Keratinocyte (primary cell): ENCODE measurements at regions not wholly inside any gene's neighbourhood (a gene's known extent, or its start where the extent isn't known, plus 50 kb on each side); places are given as distances from the start of the nearest gene placed in this dataset.

Experiments used
- DNase-seq: peaks from one replicate; pipeline ENCODE4 v3.0.0-alpha.2; 2011; ENCODE audit warnings: low read depth, missing footprints, low spot score
- FAIRE-seq: peaks from 2 replicates; lab custom pipeline; 2011; peaks lifted over from hg19 to GRCh38; lab: Jason Lieb, UNC
- H2AFZ ChIP-seq: 2 replicates; pipeline ENCODE4 v1.6.0; 2012; ENCODE audit warnings: low read length, control low read depth, inconsistent platforms; ENCODE audit not compliant: control insufficient read depth
- H3K27ac ChIP-seq: 2 replicates; pipeline ENCODE4 v1.5.1; 2011; ENCODE audit warnings: low read length; ENCODE audit not compliant: control insufficient read depth, insufficient read depth
- H3K27me3 ChIP-seq: 3 replicates; pipeline ENCODE4 v1.6.0; 2011; ENCODE audit warnings: low read length; ENCODE audit not compliant: control insufficient read depth, insufficient read depth; ENCODE audit errors: extremely low read depth
- H3K36me3 ChIP-seq, 2 experiments: 2 replicates in 1 of 2; 3 replicates in 1 of 2; pipeline ENCODE4 v1.5.1; 2011; ENCODE audit warnings: low read length in 2 of 2, mild to moderate bottlenecking in 1 of 2; ENCODE audit not compliant: control insufficient read depth in 2 of 2, insufficient read depth in 2 of 2; ENCODE audit errors: extremely low read depth in 1 of 2
- H3K4me1 ChIP-seq: 3 replicates; pipeline ENCODE4 v1.5.1; 2011; ENCODE audit warnings: low read length; ENCODE audit not compliant: control insufficient read depth, insufficient read depth; ENCODE audit errors: extremely low read depth
- H3K4me2 ChIP-seq: 3 replicates; pipeline ENCODE4 v1.6.0; 2011; ENCODE audit warnings: low read depth, low read length; ENCODE audit not compliant: control insufficient read depth, insufficient read depth; ENCODE audit errors: extremely low read depth
- H3K4me3 ChIP-seq, 3 experiments: fragments of 200-600 bp in 1 of 3; sonication (generic) in 1 of 3; 2 replicates in 2 of 3; 3 replicates in 1 of 3; pipeline ENCODE4 v1.5.1; 2011 to 2016; ENCODE audit warnings: low read length in 3 of 3, mild to moderate bottlenecking in 3 of 3, control low read depth in 2 of 3, inconsistent platforms in 1 of 3, low read depth in 1 of 3, mixed read lengths in 1 of 3, mixed run types in 1 of 3, moderate library complexity in 1 of 3; ENCODE audit not compliant: control insufficient read depth in 2 of 3, insufficient read depth in 2 of 3; ENCODE audit errors: extremely low read depth in 1 of 3
- H3K79me2 ChIP-seq: 2 replicates; pipeline ENCODE4 v1.6.0; 2012; ENCODE audit warnings: low read length; ENCODE audit not compliant: control insufficient read depth, insufficient read depth
- H3K9ac ChIP-seq: 3 replicates; pipeline ENCODE4 v1.6.0; 2011; ENCODE audit warnings: low read length; ENCODE audit not compliant: control insufficient read depth, insufficient read depth; ENCODE audit errors: extremely low read depth
- H3K9me1 ChIP-seq: 3 replicates; pipeline ENCODE4 v1.6.0; 2011; ENCODE audit warnings: low read length; ENCODE audit not compliant: control insufficient read depth, insufficient read depth; ENCODE audit errors: extremely low read depth
- H3K9me3 ChIP-seq: 2 replicates; pipeline ENCODE4 v1.5.1; 2012; ENCODE audit warnings: low read depth, low read length; ENCODE audit not compliant: control insufficient read depth
- H4K20me1 ChIP-seq: 3 replicates; pipeline ENCODE4 v1.6.0; 2011; ENCODE audit warnings: low read length; ENCODE audit not compliant: control insufficient read depth, insufficient read depth; ENCODE audit errors: extremely low read depth
- CTCF ChIP-seq, 3 experiments: IDR thresholded peaks in 1 of 3; conservative IDR thresholded peaks in 1 of 3; optimal IDR thresholded peaks in 1 of 3; 2 replicates in 2 of 3; 3 replicates in 1 of 3; pipeline versions ENCODE3 to v1.5.1; 2011; ENCODE audit warnings: low read length in 3 of 3, mild to moderate bottlenecking in 3 of 3, moderate library complexity in 2 of 3, control low read depth in 1 of 3, inconsistent platforms in 1 of 3; ENCODE audit not compliant: insufficient read depth in 2 of 3; ENCODE audit errors: extremely low read depth in 1 of 3
- EZH2 ChIP-seq: IDR thresholded peaks from one replicate; pipeline ENCODE4 v1.6.1; 2012; ENCODE audit warnings: inconsistent platforms, mild to moderate bottlenecking, low read length, moderate library complexity
- dilution Hi-C: fragments of 300-500 bp; cut with MboI; formaldehyde crosslinking; loops from one replicate; pipeline ENCODE4 v1.7.0; 2020; ENCODE audit warnings: low sequenced_read_pairs; ENCODE audit not compliant: extremely low pct_ligation_motif_present

GRCh38 chr17:77670173-77670572 is 288.3 kb upstream of the TNRC6C start:
- Histone ChIP-seq H3K9ac (no peak overlapping the region), H3K79me2 (no peaks in the 10 kb centered on the region), H4K20me1 (no peaks in the 10 kb centered on the region), H3K27me3 (peaks cover 8% of the 10 kb centered on the region), H2AFZ (no peak overlapping the region), H3K4me2 (no peak overlapping the region), H3K27ac (no peak overlapping the region), H3K36me3 (no peaks in the 10 kb centered on the region), H3K9me3 (no peaks in the 10 kb centered on the region), H3K9me1 (no peaks in the 10 kb centered on the region), H3K4me3 (no peak overlapping the region), H3K4me1 (no peaks in the 10 kb centered on the region)
- dilution Hi-C loops, result no loop called here
- TF ChIP-seq EZH2 (no peak), CTCF (optimal IDR thresholded peaks at IDR 0.05 in 1 of 3, IDR thresholded peaks at IDR 0.05 in 1 of 3, conservative IDR thresholded peaks at IDR 0.05 in 1 of 3; ENCODE audit: extremely low read depth in 1 of 3, insufficient read depth in 2 of 3, low read length in 3 of 3) (no peak)
- DNase-seq (no peak), FAIRE-seq (no peak)

GRCh38 chr17:77674358-77674757 is 284.1 kb upstream of the TNRC6C start:
- Histone ChIP-seq H3K9ac (no peak overlapping the region), H3K9me1 (no peaks in the 10 kb centered on the region), H3K27me3 (peaks cover 41% of the 10 kb centered on the region), H3K36me3 (no peaks in the 10 kb centered on the region), H3K27ac (no peak overlapping the region), H3K9me3 (no peaks in the 10 kb centered on the region), H2AFZ (no peak overlapping the region), H4K20me1 (no peaks in the 10 kb centered on the region), H3K4me2 (no peak overlapping the region), H3K79me2 (no peaks in the 10 kb centered on the region), H3K4me1 (no peaks in the 10 kb centered on the region), H3K4me3 (no peak overlapping the region)
- no peak for TF ChIP-seq EZH2
- dilution Hi-C loops, result no loop called here
- FAIRE-seq (no peak), DNase-seq (no peak)

GRCh38 chr17:77675411-77675810 is 283.1 kb upstream of the TNRC6C start:
- H4K20me1 ChIP-seq, result no peaks in the 10 kb centered on the region
- DNase-seq, result no peak
- H3K4me1 ChIP-seq, result no peaks in the 10 kb centered on the region
- H3K9me3 ChIP-seq, result no peaks in the 10 kb centered on the region
- H3K36me3 ChIP-seq, result no peaks in the 10 kb centered on the region
- no peak overlapping the region for H3K27ac ChIP-seq
- no peak for FAIRE-seq
- TF ChIP-seq CTCF (optimal IDR thresholded peaks at IDR 0.05 in 1 of 3, IDR thresholded peaks at IDR 0.05 in 1 of 3, conservative IDR thresholded peaks at IDR 0.05 in 1 of 3; ENCODE audit: extremely low read depth in 1 of 3, insufficient read depth in 2 of 3, low read length in 3 of 3) (no peak), EZH2 (no peak)
- peaks cover 41% of the 10 kb centered on the region for H3K27me3 ChIP-seq
- no peak overlapping the region for H3K4me2 ChIP-seq
- no peak overlapping the region for H3K9ac ChIP-seq
- no peaks in the 10 kb centered on the region for H3K79me2 ChIP-seq
- H2AFZ ChIP-seq, result no peak overlapping the region
- no peaks in the 10 kb centered on the region for H3K9me1 ChIP-seq
- dilution Hi-C loops, result no loop called here
- no peak overlapping the region for H3K4me3 ChIP-seq
